K562 (cell line): ENCODE measurements at regions not wholly inside any gene's neighbourhood (a gene's known extent, or its start where the extent isn't known, plus 50 kb on each side); places are given as distances from the start of the nearest gene placed in this dataset.

ENCODE experiments used
- ATF4 ChIP-seq: fragments of 450-650 bp; formaldehyde crosslinking; IDR thresholded peaks from 2 replicates; pipeline ENCODE4 v1.4.0; 2022; ENCODE audit warnings: mild to moderate bottlenecking, moderate library complexity
- CHD1 ChIP-seq: fragments of 200-600 bp; sonication (generic); IDR thresholded peaks from one replicate; pipeline ENCODE4 v1.6.1; 2012; ENCODE audit warnings: mild to moderate bottlenecking, moderate library complexity, low read length, inconsistent platforms
- CREBBP ChIP-seq: IDR thresholded peaks from one replicate; pipeline ENCODE4 v1.6.1; 2012; ENCODE audit warnings: low read depth, mild to moderate bottlenecking, control low read depth, inconsistent platforms, low read length
- CXXC5 ChIP-seq: fragments of 250-450 bp; sonication (Bioruptor Pico); IDR thresholded peaks from 2 replicates; pipeline ENCODE4 v1.8.0; 2022; ENCODE audit warnings: inconsistent platforms, mild to moderate bottlenecking, moderate library complexity
- ETV1 ChIP-seq: fragments of 450-650 bp; conservative IDR thresholded peaks from 2 replicates; pipeline ENCODE4 v1.6.1; 2016; ENCODE audit warnings: missing genetic modification characterization, control low read depth, low read depth, missing compliant biosample characterization
- GMEB1 ChIP-seq: fragments of 250-450 bp; sonication (Bioruptor Pico); IDR thresholded peaks from 2 replicates; pipeline ENCODE4 v1.4.0; 2020; ENCODE audit warnings: mild to moderate bottlenecking
- HNRNPH1 ChIP-seq: fragments of 200-400 bp; formaldehyde crosslinking; optimal IDR thresholded peaks from 2 replicates; pipeline ENCODE3; 2017; ENCODE audit warnings: low read depth, mild to moderate bottlenecking, low read length, moderate library complexity
- ID3 ChIP-seq, 2 experiments: fragments of 250-450 bp in 1 of 2; fragments of 450-650 bp in 1 of 2; sonication (Bioruptor Pico) in 1 of 2; IDR thresholded peaks; 2 replicates each; pipeline versions ENCODE4 v1.6.1 to v1.8.0; 2016 to 2021; ENCODE audit warnings: mild to moderate bottlenecking in 2 of 2, moderate library complexity in 2 of 2, missing compliant biosample characterization in 1 of 2, missing genetic modification characterization in 1 of 2
- KAT8 ChIP-seq: fragments of 450-650 bp; IDR thresholded peaks from 2 replicates; pipeline ENCODE4 v1.6.1; 2016; ENCODE audit warnings: low read depth, mild to moderate bottlenecking
- KHSRP ChIP-seq: fragments of 450-650 bp; IDR thresholded peaks from 2 replicates; pipeline ENCODE4 v1.6.1; 2017
- KLF16 ChIP-seq: IDR thresholded peaks from 2 replicates; pipeline ENCODE4 v1.6.1; 2016; ENCODE audit warnings: antibody characterized with exemption
- MTF1 ChIP-seq: fragments of 250-450 bp; sonication (Bioruptor Pico); IDR thresholded peaks from 2 replicates; pipeline ENCODE4 v1.9.0; 2021; ENCODE audit warnings: moderate library complexity, mild to moderate bottlenecking, inconsistent platforms, borderline replicate concordance
- PHF21A ChIP-seq: fragments of 450-650 bp; IDR thresholded peaks from 2 replicates; pipeline ENCODE4 v1.6.1; 2017; ENCODE audit warnings: low read depth, borderline replicate concordance
- SFPQ ChIP-seq: fragments of 200-400 bp; formaldehyde crosslinking; IDR thresholded peaks from 2 replicates; pipeline ENCODE4 v1.6.1; 2017; ENCODE audit warnings: mild to moderate bottlenecking, low read depth, low read length, moderate library complexity
- SMARCA5 ChIP-seq: fragments of 450-650 bp; IDR thresholded peaks from 2 replicates; pipeline ENCODE4 v1.6.1; 2016
- SMARCB1 ChIP-seq: IDR thresholded peaks from 2 replicates; pipeline ENCODE4 v1.6.1; 2011; ENCODE audit warnings: improper control_type of control experiment, low read depth; ENCODE audit not compliant: insufficient read length
- SP1 ChIP-seq: sonication (generic); formaldehyde crosslinking; IDR thresholded peaks from 2 replicates; pipeline ENCODE4 v1.8.1; 2022; ENCODE audit warnings: mild to moderate bottlenecking, missing genetic modification reagents
- SP2 ChIP-seq: IDR thresholded peaks from 2 replicates; pipeline ENCODE4 v1.6.1; 2011; ENCODE audit warnings: mild to moderate bottlenecking, low read depth, low read length, moderate library complexity; ENCODE audit not compliant: poor library complexity, severe bottlenecking; ENCODE audit errors: extremely low read depth
- ZFP30 ChIP-seq: fragments of 250-450 bp; sonication (Bioruptor Pico); IDR thresholded peaks from 2 replicates; pipeline ENCODE4 v1.8.0; 2022; ENCODE audit warnings: moderate library complexity, mild to moderate bottlenecking, inconsistent platforms, borderline replicate concordance
- ZNF212 ChIP-seq: fragments of 450-650 bp; formaldehyde crosslinking; IDR thresholded peaks from 2 replicates; pipeline ENCODE4 v1.4.0; 2020; ENCODE audit warnings: mild to moderate bottlenecking
- ZNF589 ChIP-seq: fragments of 200-800 bp; sonication (Bioruptor generic); IDR thresholded peaks from 2 replicates; pipeline ENCODE4 v1.6.1; 2016; ENCODE audit warnings: low read depth, missing genetic modification characterization, missing compliant biosample characterization
- ZNF695 ChIP-seq: fragments of 450-650 bp; formaldehyde crosslinking; IDR thresholded peaks from 2 replicates; pipeline ENCODE4 v1.4.0; 2020; ENCODE audit warnings: mild to moderate bottlenecking, moderate library complexity
- ZNF717 ChIP-seq: fragments of 250-450 bp; sonication (Bioruptor Pico); IDR thresholded peaks from 2 replicates; pipeline ENCODE4 v1.5.0; 2021
- ZSCAN32 ChIP-seq: fragments of 450-650 bp; formaldehyde crosslinking; IDR thresholded peaks from 2 replicates; pipeline ENCODE4 v1.4.0; 2020; ENCODE audit warnings: mild to moderate bottlenecking, moderate library complexity

- TF ChIP-seq ZSCAN32 (CRISPR knock-in tag): no peak
- TF ChIP-seq SMARCB1: no peak
- TF ChIP-seq KLF16: peak; percentile 89
- no peak for TF ChIP-seq KAT8
- no peak for TF ChIP-seq ZNF717 (CRISPR knock-in tag)
- TF ChIP-seq ZNF695 (CRISPR knock-in tag): peak; percentile 78; the same call in 1 of the 2 replicates
- no peak for TF ChIP-seq CREBBP
- no peak for TF ChIP-seq MTF1 (CRISPR knock-in tag)
- 0 out of 2 replicates have a peak, but pooled peaks have one; percentile 56 for TF ChIP-seq ZNF589 (CRISPR knock-in tag)
- TF ChIP-seq SMARCA5: no peak
- peak; percentile 20; the same call in 1 of the 2 replicates for TF ChIP-seq ATF4
- no peak for TF ChIP-seq SP2
- peak; percentile 78; the same call in 1 of the 2 replicates for TF ChIP-seq ZNF212 (CRISPR knock-in tag)
- no peak for TF ChIP-seq ID3 (CRISPR knock-in tag; IDR thresholded peaks at IDR 0.05)
- TF ChIP-seq ID3 (tag; IDR thresholded peaks at IDR 0.05): no peak
- TF ChIP-seq CXXC5: peak; percentile 68
- no peak for TF ChIP-seq CHD1
- TF ChIP-seq SP1 (CRISPR knock-in tag): peak; percentile 74
- TF ChIP-seq PHF21A: no peak
- TF ChIP-seq ETV1 (tag): no peak; the same call in 1 of the 2 replicates
- TF ChIP-seq HNRNPH1: no peak
- TF ChIP-seq ZFP30 (CRISPR knock-in tag): no peak
- TF ChIP-seq GMEB1: 0 out of 2 replicates have a peak, but pooled peaks have one; percentile 39
- no peak for TF ChIP-seq SFPQ
- no peak for TF ChIP-seq KHSRP
Observed at GRCh38 chr6:15106958-15107643, 138.8 kb upstream of the JARID2 start (continued).
